Kidney epithelial cell (primary cell): ENCODE measurements at regions not wholly inside any gene's neighbourhood (a gene's known extent, or its start where the extent isn't known, plus 50 kb on each side); places are given as distances from the start of the nearest gene placed in this dataset.

Source experiments
- DNase-seq: peaks from one replicate; pipeline ENCODE4 v3.0.0-alpha.2; 2010; ENCODE audit warnings: low read depth
- H3K27me3 ChIP-seq: 2 replicates; pipeline ENCODE4 v1.6.0; 2011; ENCODE audit warnings: low read length; ENCODE audit not compliant: control insufficient read depth, insufficient read depth
- H3K36me3 ChIP-seq: 2 replicates; pipeline ENCODE4 v1.5.1; 2011; ENCODE audit warnings: low read length; ENCODE audit not compliant: control insufficient read depth, insufficient read depth
- H3K4me3 ChIP-seq: 2 replicates; pipeline ENCODE4 v1.5.1; 2011; ENCODE audit warnings: low read depth, mild to moderate bottlenecking, control low read depth, low read length
- TF ChIP-seq, protein P1 (sequence below): IDR thresholded peaks from 2 replicates; pipeline ENCODE4 v1.5.1; 2011; ENCODE audit warnings: mild to moderate bottlenecking, moderate library complexity, low read length, control low read depth, inconsistent platforms; ENCODE audit not compliant: insufficient read depth, poor library complexity, severe bottlenecking

- H3K36me3 ChIP-seq: no peaks in the 10 kb centered on the region
- DNase-seq: no peak
- TF ChIP-seq, protein P1, sequence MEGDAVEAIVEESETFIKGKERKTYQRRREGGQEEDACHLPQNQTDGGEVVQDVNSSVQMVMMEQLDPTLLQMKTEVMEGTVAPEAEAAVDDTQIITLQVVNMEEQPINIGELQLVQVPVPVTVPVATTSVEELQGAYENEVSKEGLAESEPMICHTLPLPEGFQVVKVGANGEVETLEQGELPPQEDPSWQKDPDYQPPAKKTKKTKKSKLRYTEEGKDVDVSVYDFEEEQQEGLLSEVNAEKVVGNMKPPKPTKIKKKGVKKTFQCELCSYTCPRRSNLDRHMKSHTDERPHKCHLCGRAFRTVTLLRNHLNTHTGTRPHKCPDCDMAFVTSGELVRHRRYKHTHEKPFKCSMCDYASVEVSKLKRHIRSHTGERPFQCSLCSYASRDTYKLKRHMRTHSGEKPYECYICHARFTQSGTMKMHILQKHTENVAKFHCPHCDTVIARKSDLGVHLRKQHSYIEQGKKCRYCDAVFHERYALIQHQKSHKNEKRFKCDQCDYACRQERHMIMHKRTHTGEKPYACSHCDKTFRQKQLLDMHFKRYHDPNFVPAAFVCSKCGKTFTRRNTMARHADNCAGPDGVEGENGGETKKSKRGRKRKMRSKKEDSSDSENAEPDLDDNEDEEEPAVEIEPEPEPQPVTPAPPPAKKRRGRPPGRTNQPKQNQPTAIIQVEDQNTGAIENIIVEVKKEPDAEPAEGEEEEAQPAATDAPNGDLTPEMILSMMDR: no peak
- no peak overlapping the region for H3K4me3 ChIP-seq
- no peaks in the 10 kb centered on the region for H3K27me3 ChIP-seq
Measured at GRCh38 chr3:177832880-177833279, 635.6 kb upstream of the TBL1XR1 start.

DNA sequence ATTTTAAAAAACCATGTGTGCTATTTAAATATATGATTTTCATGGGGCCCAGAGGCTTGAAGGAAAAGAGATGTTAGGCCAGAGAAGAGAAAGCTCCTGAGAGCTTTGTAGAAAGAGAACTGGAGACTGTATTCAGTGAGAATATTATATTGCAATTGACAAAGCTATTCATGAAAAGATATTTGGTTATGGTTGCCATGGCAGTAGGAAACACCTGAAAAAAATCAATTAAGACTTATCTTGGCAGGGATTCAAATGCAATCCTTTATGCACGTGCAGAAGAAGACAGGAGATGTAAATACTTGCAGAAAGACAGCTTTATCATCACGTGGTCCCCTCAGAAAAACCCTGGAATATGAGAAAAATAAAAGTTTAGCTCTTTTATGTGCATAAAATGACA is 636.0 kb upstream of the TBL1XR1 start:
- no peaks in the 10 kb centered on the region for H3K27me3 ChIP-seq
- TF ChIP-seq, protein P1: no peak
- no peak overlapping the region for H3K4me3 ChIP-seq
- H3K36me3 ChIP-seq: no peaks in the 10 kb centered on the region
- no peak for DNase-seq

DNA sequence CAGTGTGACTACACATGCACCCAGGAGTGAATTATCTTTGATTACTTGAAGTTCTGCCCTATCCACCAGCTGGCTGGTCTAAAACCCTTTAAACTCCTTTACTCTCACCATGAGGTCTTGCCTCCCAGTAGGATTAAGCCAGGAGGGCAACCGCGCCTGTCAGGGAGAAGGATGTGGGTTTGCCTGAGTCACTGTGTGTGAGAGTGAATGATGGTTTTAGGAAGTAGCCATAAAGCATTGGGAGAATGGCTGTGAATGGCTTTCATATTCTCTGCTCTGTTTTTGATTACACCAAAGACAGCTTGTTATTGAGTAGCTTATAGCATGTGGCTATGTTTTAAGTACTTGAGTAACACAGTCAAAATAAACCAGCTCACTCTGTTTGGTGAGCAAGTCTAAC is 637.7 kb upstream of the TBL1XR1 start:
- DNase-seq: peak; percentile 78
- no peak overlapping the region for H3K4me3 ChIP-seq
- TF ChIP-seq, protein P1: no peak
- no peaks in the 10 kb centered on the region for H3K36me3 ChIP-seq
- H3K27me3 ChIP-seq: no peaks in the 10 kb centered on the region

DNA sequence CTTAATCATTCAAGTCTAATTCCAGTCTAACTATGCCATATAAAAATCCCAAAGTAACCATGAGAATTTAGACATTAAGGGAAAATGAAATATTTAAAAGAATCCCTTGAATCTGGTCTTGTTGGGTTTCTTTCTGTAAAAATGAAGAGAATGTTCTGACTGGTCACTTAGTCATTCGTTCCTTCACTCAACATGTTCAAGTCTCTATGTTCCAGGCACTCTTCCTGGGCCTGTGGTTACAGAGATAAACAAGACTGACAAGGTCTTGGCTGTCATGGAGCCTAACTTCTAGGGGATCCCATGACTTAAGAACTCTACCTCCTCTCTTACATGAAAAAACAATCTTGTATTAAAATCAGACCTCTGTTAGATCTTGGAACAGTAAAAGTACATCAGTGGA is 638.6 kb upstream of the TBL1XR1 start:
- Histone ChIP-seq H3K36me3 (no peaks in the 10 kb centered on the region), H3K27me3 (no peaks in the 10 kb centered on the region), H3K4me3 (no peak overlapping the region)
- TF ChIP-seq, protein P1: no peak
- peak; percentile 72 for DNase-seq

DNA sequence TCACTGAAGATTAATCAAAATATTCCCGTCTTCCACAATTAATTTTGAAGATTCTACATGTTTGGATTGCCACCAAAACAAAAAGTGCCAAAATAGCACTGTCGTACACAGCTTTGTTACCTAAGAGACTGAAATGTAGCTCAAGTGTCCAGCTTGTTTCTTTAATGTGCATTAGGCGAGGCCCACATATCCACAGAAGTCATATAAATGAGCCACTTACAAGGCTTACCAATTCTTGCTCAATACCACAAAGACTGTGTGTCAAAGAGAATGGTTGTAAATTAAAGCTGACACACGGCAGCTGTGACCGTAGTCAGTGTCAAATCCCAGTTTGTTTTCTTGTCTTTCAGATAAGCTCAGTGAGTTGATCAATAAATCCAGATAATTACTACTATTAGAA is 639.4 kb upstream of the TBL1XR1 start:
- DNase-seq: no peak
- no peak overlapping the region for H3K4me3 ChIP-seq
- H3K36me3 ChIP-seq: no peaks in the 10 kb centered on the region
- H3K27me3 ChIP-seq: no peaks in the 10 kb centered on the region
- TF ChIP-seq, protein P1: no peak

- DNase-seq: no peak
Measured at GRCh38 chr3:177837951-177838655, 640.8 kb upstream of the TBL1XR1 start.

More at GRCh38 chr3:177837951-177838655, 640.8 kb upstream of the TBL1XR1 start:
- no peaks in the 10 kb centered on the region for H3K36me3 ChIP-seq
- H3K27me3 ChIP-seq: no peaks in the 10 kb centered on the region
- H3K4me3 ChIP-seq: no peak overlapping the region
- TF ChIP-seq, protein P1: no peak
